H9 (cell line): ENCODE measurements at regions not wholly inside any gene's neighbourhood (a gene's known extent, or its start where the extent isn't known, plus 50 kb on each side); places are given as distances from the start of the nearest gene placed in this dataset.

Source experiments
- DNase-seq: peaks from one replicate; pipeline ENCODE4 v3.0.0-alpha.2; 2017
- H2AFZ ChIP-seq: one replicate; pipeline ENCODE4 v1.6.1; 2013; ENCODE audit warnings: mild to moderate bottlenecking, low read length, control low read depth, moderate library complexity
- H2AK5ac ChIP-seq: 2 replicates; pipeline ENCODE4 v1.6.1; 2013; ENCODE audit warnings: low read length, control low read depth, mixed read lengths; ENCODE audit not compliant: insufficient read length
- H2BK120ac ChIP-seq: one replicate; pipeline ENCODE4 v1.6.1; 2013; ENCODE audit warnings: low read depth, mild to moderate bottlenecking, low read length, control low read depth, inconsistent platforms; ENCODE audit not compliant: poor library complexity, severe bottlenecking
- H2BK12ac ChIP-seq: 2 replicates; pipeline ENCODE4 v1.6.1; 2013; ENCODE audit warnings: low read length, control low read depth, mixed read lengths, low read depth; ENCODE audit not compliant: insufficient read length
- H2BK15ac ChIP-seq: 2 replicates; pipeline ENCODE4 v1.6.1; 2013; ENCODE audit warnings: low read depth, low read length, control low read depth
- H2BK20ac ChIP-seq: one replicate; pipeline ENCODE4 v1.6.1; 2013; ENCODE audit warnings: low read depth, mild to moderate bottlenecking, low read length, control low read depth, inconsistent platforms; ENCODE audit not compliant: poor library complexity, severe bottlenecking
- H2BK5ac ChIP-seq: 2 replicates; pipeline ENCODE4 v1.6.1; 2013; ENCODE audit warnings: low read length, control low read depth, mixed read lengths; ENCODE audit not compliant: insufficient read length
- H3K14ac ChIP-seq: 2 replicates; pipeline ENCODE4 v1.6.1; 2013; ENCODE audit warnings: low read length, control low read depth; ENCODE audit not compliant: insufficient read depth
- H3K18ac ChIP-seq: 2 replicates; pipeline ENCODE4 v1.6.1; 2013; ENCODE audit warnings: low read depth, mild to moderate bottlenecking, mixed read lengths, low read length, control low read depth; ENCODE audit not compliant: insufficient read length
- H3K23ac ChIP-seq: 2 replicates; pipeline ENCODE4 v1.6.1; 2013; ENCODE audit warnings: low read length, control low read depth, mixed read lengths, low read depth; ENCODE audit not compliant: insufficient read length
- H3K23me2 ChIP-seq: 2 replicates; pipeline ENCODE4 v1.6.1; 2013; ENCODE audit warnings: low read depth, mild to moderate bottlenecking, mixed read lengths, low read length, control low read depth; ENCODE audit not compliant: insufficient read length, poor library complexity, severe bottlenecking
- H3K27ac ChIP-seq: 2 replicates; pipeline ENCODE4 v1.5.1; 2013; ENCODE audit warnings: low read length, control low read depth, mixed read lengths, low read depth; ENCODE audit not compliant: insufficient read length
- H3K27me3 ChIP-seq: 2 replicates; pipeline ENCODE4 v1.6.1; 2013; ENCODE audit warnings: low read length, control low read depth, inconsistent platforms; ENCODE audit not compliant: insufficient read depth
- H3K4ac ChIP-seq: 2 replicates; pipeline ENCODE4 v1.6.1; 2013; ENCODE audit warnings: low read depth, mild to moderate bottlenecking, control low read depth, inconsistent platforms, low read length, moderate library complexity
- H3K4me1 ChIP-seq: 2 replicates; pipeline ENCODE4 v1.6.1; 2013; ENCODE audit warnings: low read length, control low read depth, inconsistent platforms; ENCODE audit not compliant: insufficient read depth
- H3K4me2 ChIP-seq: 2 replicates; pipeline ENCODE4 v1.6.1; 2013; ENCODE audit warnings: low read length, control low read depth, mixed read lengths; ENCODE audit not compliant: insufficient read length, insufficient read depth
- H3K56ac ChIP-seq: 2 replicates; pipeline ENCODE4 v1.6.1; 2013; ENCODE audit warnings: low read depth, mild to moderate bottlenecking, mixed read lengths, low read length, control low read depth; ENCODE audit not compliant: insufficient read length
- H3K79me1 ChIP-seq: 2 replicates; pipeline ENCODE4 v1.6.1; 2013; ENCODE audit warnings: low read depth, mild to moderate bottlenecking, moderate library complexity, low read length, control low read depth, inconsistent platforms; ENCODE audit not compliant: insufficient read depth, poor library complexity, severe bottlenecking
- H3K79me2 ChIP-seq: 2 replicates; pipeline ENCODE4 v1.6.1; 2013; ENCODE audit warnings: low read length, control low read depth, inconsistent platforms; ENCODE audit not compliant: insufficient read depth
- H3K9ac ChIP-seq: 2 replicates; pipeline ENCODE4 v1.6.1; 2013; ENCODE audit warnings: low read length, control low read depth, mixed read lengths; ENCODE audit not compliant: insufficient read length; ENCODE audit errors: extremely low read depth
- H3K9me3 ChIP-seq: one replicate; pipeline ENCODE4 v1.6.1; 2013; ENCODE audit warnings: low read depth, low read length, inconsistent platforms; ENCODE audit not compliant: control insufficient read depth
- H3T11ph ChIP-seq: one replicate; pipeline ENCODE4 v1.6.1; 2013; ENCODE audit warnings: mild to moderate bottlenecking, low read length, control low read depth, inconsistent platforms
- H4K20me1 ChIP-seq: one replicate; pipeline ENCODE4 v1.6.1; 2013; ENCODE audit not compliant: control insufficient read depth, insufficient read length, insufficient read depth
- H4K5ac ChIP-seq: 2 replicates; pipeline ENCODE4 v1.6.1; 2013; ENCODE audit warnings: low read depth, mild to moderate bottlenecking, mixed read lengths, low read length, control low read depth; ENCODE audit not compliant: insufficient read length
- H4K8ac ChIP-seq: replicated peaks from 2 replicates; pipeline ENCODE4 v1.6.1; 2013; ENCODE audit warnings: low read length, control low read depth, mixed read lengths, low read depth; ENCODE audit not compliant: insufficient read length
- H4K91ac ChIP-seq: 2 replicates; pipeline ENCODE4 v1.6.1; 2013; ENCODE audit warnings: low read depth, mild to moderate bottlenecking, moderate library complexity, mixed read lengths, low read length, control low read depth; ENCODE audit not compliant: insufficient read length
- H3K27ac Mint-ChIP-seq, 3 experiments: 2 replicates in 2 of 3; 3 replicates in 1 of 3; pipeline ENCODE4 v1.8.0; 2020 to 2021; ENCODE audit warnings: mixed read lengths in 3 of 3, mild to moderate bottlenecking in 1 of 3, moderate library complexity in 1 of 3
- H3K27me3 Mint-ChIP-seq: 2 replicates; pipeline ENCODE4 v1.8.0; 2021; ENCODE audit warnings: low read depth, mild to moderate bottlenecking, moderate library complexity, mixed read lengths
- H3K36me3 Mint-ChIP-seq, 3 experiments: 2 replicates in 2 of 3; 3 replicates in 1 of 3; pipeline ENCODE4 v1.8.0; 2020 to 2021; ENCODE audit warnings: low read depth in 3 of 3, mixed read lengths in 3 of 3; ENCODE audit not compliant: insufficient read depth in 1 of 3
- H3K4me1 Mint-ChIP-seq, 2 experiments: 2 replicates each; pipeline ENCODE4 v1.8.0; 2020; ENCODE audit warnings: mixed read lengths in 2 of 2
- H3K4me3 Mint-ChIP-seq, 2 experiments: 2 replicates in 1 of 2; 3 replicates in 1 of 2; pipeline ENCODE4 v1.8.0; 2020 to 2021; ENCODE audit warnings: mild to moderate bottlenecking in 2 of 2, mixed read lengths in 2 of 2, moderate library complexity in 1 of 2
- H3K9me3 Mint-ChIP-seq, 2 experiments: 2 replicates in 1 of 2; 3 replicates in 1 of 2; pipeline ENCODE4 v1.8.0; 2020; ENCODE audit warnings: mild to moderate bottlenecking in 2 of 2, mixed read lengths in 2 of 2, moderate library complexity in 1 of 2
- CTCF ChIP-seq: fragments of 200-600 bp; sonication (generic); conservative IDR thresholded peaks from 3 replicates; pipeline ENCODE4 v1.8.0; 2021; ENCODE audit warnings: antibody characterized with exemption, mild to moderate bottlenecking
- WGBS: extraction: QIAGEN DNeasy Blood & Tissue Kit; methylation state at CpG from one replicate; pipeline ENCODE4 v1.1.7; 2013; ENCODE audit warnings: missing lambda C conversion rate, low lambda C conversion rate, mixed read lengths; ENCODE audit not compliant: insufficient read length; ENCODE audit errors: extremely low coverage; 5-methylcytosine and 5-hydroxymethylcytosine counted together

GRCh38 chr5:165000479-165001190, 1495.2 kb downstream of the MAT2B start:
- TF ChIP-seq CTCF, result no peak

More at GRCh38 chr5:165000479-165001190, 1495.2 kb downstream of the MAT2B start:
- Mint-ChIP-seq H3K4me1 (peaks cover 7 to 11% of the 10 kb centered on the region in 2 experiments), H3K4me3 (no peak overlapping the region), H3K36me3 (no peaks in the 10 kb centered on the region), H3K27ac (no peak overlapping the region), H3K27me3 (no peaks in the 10 kb centered on the region), H3K9me3 (no peaks in the 10 kb centered on the region)
- no peaks in the 10 kb centered on the region for H3K23me2 ChIP-seq
- H3K18ac ChIP-seq, result no peak overlapping the region
- H2AK5ac ChIP-seq, result no peak overlapping the region
- no peak overlapping the region for H3K9ac ChIP-seq
- H3K27ac ChIP-seq, result no peak overlapping the region
- no peaks in the 10 kb centered on the region for H3K79me2 ChIP-seq
- no peak overlapping the region for H2BK15ac ChIP-seq
- H3K14ac ChIP-seq, result no peak overlapping the region
- WGBS, result no CpG with 5 or more reads among the region's 5 CpGs
- no peak overlapping the region for H2BK12ac ChIP-seq
- no peak overlapping the region for H4K91ac ChIP-seq
- H3T11ph ChIP-seq, result no peak overlapping the region
- H2BK20ac ChIP-seq, result no peak overlapping the region
- H4K5ac ChIP-seq, result no peak overlapping the region
- no peak overlapping the region for H2BK120ac ChIP-seq
- no peak overlapping the region for H2AFZ ChIP-seq
- no peak overlapping the region for H3K56ac ChIP-seq
- no peak overlapping the region for H3K23ac ChIP-seq
- no peak overlapping the region for H2BK5ac ChIP-seq
- H4K8ac ChIP-seq, result no peak overlapping the region
- H3K4me1 ChIP-seq, result no peaks in the 10 kb centered on the region
- H3K4me2 ChIP-seq, result no peak overlapping the region
- H3K79me1 ChIP-seq, result no peaks in the 10 kb centered on the region
- H3K4ac ChIP-seq, result no peak overlapping the region
- H4K20me1 ChIP-seq, result no peaks in the 10 kb centered on the region
- DNase-seq, result no peak
- H3K9me3 ChIP-seq, result no peaks in the 10 kb centered on the region
- no peaks in the 10 kb centered on the region for H3K27me3 ChIP-seq
